ENCODE measurements at regions not wholly inside any gene's neighbourhood (a gene's known extent, or its start where the extent isn't known, plus 50 kb on each side); places are given as distances from the start of the nearest gene placed in this dataset.

- Histone ChIP-seq H3K36me3 (replicated peaks; ENCODE audit: insufficient read depth, low read depth) (no peaks in the 10 kb centered on the region), H3K79me2 (no peaks in the 10 kb centered on the region), H3K4me1 (ENCODE audit: insufficient read depth) (no peaks in the 10 kb centered on the region), H3K27me3 (no peaks in the 10 kb centered on the region), H4K20me1 (ENCODE audit: insufficient read depth, poor library complexity, severe bottlenecking) (no peaks in the 10 kb centered on the region), H3K4me3 (no peak overlapping the region), H2AFZ (no peak overlapping the region), H3K9me3 (ENCODE audit: low read depth) (no peaks in the 10 kb centered on the region), H3K9me2 (replicated peaks; ENCODE audit: insufficient read depth) (no peaks in the 10 kb centered on the region), H3K4me2 (no peak overlapping the region), H3K27ac (no peak overlapping the region)
- no peak for DNase-seq (ENCODE audit: low spot score)
- TF ChIP-seq CTCF (IDR thresholded peaks at IDR 0.05; ENCODE audit: poor library complexity) (no peak), EZH2 (IDR thresholded peaks at IDR 0.05; ENCODE audit: borderline replicate concordance) (no peak), EZH2phosphoT487 (IDR thresholded peaks at IDR 0.05; ENCODE audit: low read depth, severe bottlenecking, unreplicated experiment) (no peak)
Observed at GRCh38 chr4:122512430-122512829, 55.9 kb upstream of the IL2 start.

GRCh38 chr4:122508083-122508482, 51.6 kb upstream of the IL2 start:
- Histone ChIP-seq H3K27ac (no peak overlapping the region), H3K9me3 (ENCODE audit: low read depth) (no peaks in the 10 kb centered on the region), H3K9me2 (replicated peaks; ENCODE audit: insufficient read depth) (no peaks in the 10 kb centered on the region), H3K4me3 (no peak overlapping the region), H3K79me2 (no peaks in the 10 kb centered on the region), H3K36me3 (replicated peaks; ENCODE audit: insufficient read depth, low read depth) (no peaks in the 10 kb centered on the region), H4K20me1 (ENCODE audit: insufficient read depth, poor library complexity, severe bottlenecking) (no peaks in the 10 kb centered on the region), H2AFZ (no peak overlapping the region), H3K27me3 (no peaks in the 10 kb centered on the region), H3K4me2 (no peak overlapping the region), H3K4me1 (ENCODE audit: insufficient read depth) (no peaks in the 10 kb centered on the region)
- no peak for TF ChIP-seq EZH2phosphoT487 (IDR thresholded peaks at IDR 0.05; ENCODE audit: low read depth, severe bottlenecking, unreplicated experiment)
- TF ChIP-seq CTCF (IDR thresholded peaks at IDR 0.05; ENCODE audit: poor library complexity) = no peak
- no peak for TF ChIP-seq EZH2 (IDR thresholded peaks at IDR 0.05; ENCODE audit: borderline replicate concordance)
- WGBS (ENCODE audit: low lambda C conversion rate, missing lambda C conversion rate) = 42% methylated on average over 1 of the region's 1 CpG
- no peak for DNase-seq (ENCODE audit: low spot score)

All from hepatocyte (in vitro differentiated cells).